Fibroblast of mammary gland (primary cell): ENCODE measurements at regions not wholly inside any gene's neighbourhood (a gene's known extent, or its start where the extent isn't known, plus 50 kb on each side); places are given as distances from the start of the nearest gene placed in this dataset.

Experiments used
- DNase-seq: peaks from one replicate; pipeline ENCODE4 v3.0.0-alpha.2; 2010; ENCODE audit warnings: low read depth
- H3K4me3 ChIP-seq: 2 replicates; pipeline ENCODE4 v1.5.1; 2011; ENCODE audit warnings: low read depth, mild to moderate bottlenecking, low read length, moderate library complexity; ENCODE audit not compliant: control insufficient read depth
- CTCF ChIP-seq: conservative IDR thresholded peaks from 2 replicates; pipeline ENCODE4 v1.5.1; 2011; ENCODE audit warnings: low read depth, low read length, inconsistent platforms; ENCODE audit not compliant: control insufficient read depth, insufficient read depth

GRCh38 chr20:62572980-62573379 is 69.3 kb upstream of the SLCO4A1 start:
- no peak for TF ChIP-seq CTCF
- DNase-seq = no peak
- no peak overlapping the region for H3K4me3 ChIP-seq

GRCh38 chr20:62573817-62574216 is 68.5 kb upstream of the SLCO4A1 start:
- no peak for TF ChIP-seq CTCF
- no peak overlapping the region for H3K4me3 ChIP-seq
- no peak for DNase-seq

GRCh38 chr20:62574230-62574993 is 67.9 kb upstream of the SLCO4A1 start:
- TF ChIP-seq CTCF = no peak
- no peak overlapping the region for H3K4me3 ChIP-seq
- no peak for DNase-seq

- no peak for TF ChIP-seq CTCF
- H3K4me3 ChIP-seq = no peak overlapping the region
- no peak for DNase-seq
Observed at GRCh38 chr20:62575976-62576722, 66.2 kb upstream of the SLCO4A1 start.

- H3K4me3 ChIP-seq = no peak overlapping the region
- TF ChIP-seq CTCF = no peak
- DNase-seq = no peak
Observed at GRCh38 chr20:62576815-62577489, 65.4 kb upstream of the SLCO4A1 start.

- DNase-seq = no peak
- no peak overlapping the region for H3K4me3 ChIP-seq
- TF ChIP-seq CTCF = no peak
Observed at GRCh38 chr20:62577490-62577836, 64.8 kb upstream of the SLCO4A1 start.
